Colonic mucosa (tissue), 4 donors: ENCODE measurements at regions not wholly inside any gene's neighbourhood (a gene's known extent, or its start where the extent isn't known, plus 50 kb on each side); places are given as distances from the start of the nearest gene placed in this dataset.

Experiments used
- DNase-seq: peaks from one replicate; pipeline ENCODE4 v3.0.0-alpha.2; 2020
- H3K27ac ChIP-seq: fragments of 200-600 bp; one replicate; pipeline ENCODE4 v1.8.0; 2021
- H3K27me3 ChIP-seq: fragments of 200-600 bp; one replicate; pipeline ENCODE4 v1.8.0; 2021
- H3K36me3 ChIP-seq: fragments of 200-600 bp; one replicate; pipeline ENCODE4 v1.8.0; 2021
- H3K4me1 ChIP-seq: fragments of 200-600 bp; one replicate; pipeline ENCODE4 v1.8.0; 2021; ENCODE audit warnings: mild to moderate bottlenecking
- H3K4me3 ChIP-seq: fragments of 200-600 bp; one replicate; pipeline ENCODE4 v1.8.0; 2021
- H3K9ac ChIP-seq, 2 donors: one replicate each; pipeline ENCODE4 v1.7.0; 2013; ENCODE audit warnings: control low read depth in 2 of 2, low read depth in 2 of 2, low read length in 2 of 2
- H3K9me3 ChIP-seq: fragments of 200-600 bp; one replicate; pipeline ENCODE4 v1.8.0; 2021
- intact Hi-C: fragments of 100-400 bp; cut with DNase I; formaldehyde crosslinking; loops from one replicate; pipeline ENCODE4 v1.14.1; 2022
- TF ChIP-seq, protein P1 (sequence below): fragments of 200-600 bp; IDR thresholded peaks from one replicate; pipeline ENCODE4 v1.8.0; 2022; ENCODE audit warnings: antibody characterized with exemption, mild to moderate bottlenecking
- donor health status: healthy.
- donor health status: DM: no; HTN: no; CAD: no.
- donor health status: DM: no; HTN: no; CAD: no.

DNA sequence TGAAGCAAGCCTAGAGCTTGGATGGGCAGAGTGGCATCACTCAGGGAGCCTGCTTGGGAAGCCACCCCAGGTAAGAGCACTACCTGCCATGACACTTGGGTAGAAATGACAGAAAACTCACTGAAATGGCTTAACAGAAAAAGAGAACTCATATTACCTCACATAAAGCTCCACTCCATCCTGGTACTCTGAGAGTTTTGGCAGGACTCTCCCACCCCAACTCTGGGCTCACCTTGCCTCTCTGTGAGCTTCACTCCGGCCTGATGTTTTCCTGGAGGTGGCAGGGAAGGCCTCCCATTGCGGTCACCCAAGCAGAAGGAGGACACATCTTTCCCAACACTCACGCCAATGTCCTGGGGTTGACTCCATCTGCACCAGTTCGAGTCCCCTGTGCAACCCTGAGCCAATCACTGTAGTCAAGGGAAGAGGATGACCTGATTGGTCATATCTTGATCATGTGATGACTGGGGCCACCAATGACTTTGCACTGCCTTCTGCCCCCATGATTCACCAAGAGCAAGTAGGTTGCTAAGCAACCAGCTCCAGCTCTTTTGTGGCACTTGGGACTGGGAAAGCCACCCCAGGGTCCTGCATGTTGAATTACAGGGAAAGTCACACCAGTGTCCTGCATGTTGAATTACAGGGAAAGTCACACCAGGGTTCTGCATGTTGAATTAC lies 446.1 kb upstream of the SULF2 start:
- Histone ChIP-seq H3K4me3 (no peak overlapping the region), H3K9me3 (no peaks in the 10 kb centered on the region), H3K9ac (no peak overlapping the region), H3K36me3 (no peaks in the 10 kb centered on the region), H3K27ac (no peak overlapping the region), H3K27me3 (no peaks in the 10 kb centered on the region), H3K4me1 (no peaks in the 10 kb centered on the region)
- no peak for DNase-seq
- TF ChIP-seq, protein P1, sequence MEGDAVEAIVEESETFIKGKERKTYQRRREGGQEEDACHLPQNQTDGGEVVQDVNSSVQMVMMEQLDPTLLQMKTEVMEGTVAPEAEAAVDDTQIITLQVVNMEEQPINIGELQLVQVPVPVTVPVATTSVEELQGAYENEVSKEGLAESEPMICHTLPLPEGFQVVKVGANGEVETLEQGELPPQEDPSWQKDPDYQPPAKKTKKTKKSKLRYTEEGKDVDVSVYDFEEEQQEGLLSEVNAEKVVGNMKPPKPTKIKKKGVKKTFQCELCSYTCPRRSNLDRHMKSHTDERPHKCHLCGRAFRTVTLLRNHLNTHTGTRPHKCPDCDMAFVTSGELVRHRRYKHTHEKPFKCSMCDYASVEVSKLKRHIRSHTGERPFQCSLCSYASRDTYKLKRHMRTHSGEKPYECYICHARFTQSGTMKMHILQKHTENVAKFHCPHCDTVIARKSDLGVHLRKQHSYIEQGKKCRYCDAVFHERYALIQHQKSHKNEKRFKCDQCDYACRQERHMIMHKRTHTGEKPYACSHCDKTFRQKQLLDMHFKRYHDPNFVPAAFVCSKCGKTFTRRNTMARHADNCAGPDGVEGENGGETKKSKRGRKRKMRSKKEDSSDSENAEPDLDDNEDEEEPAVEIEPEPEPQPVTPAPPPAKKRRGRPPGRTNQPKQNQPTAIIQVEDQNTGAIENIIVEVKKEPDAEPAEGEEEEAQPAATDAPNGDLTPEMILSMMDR = no peak
- intact Hi-C loops = no loop called here

DNA sequence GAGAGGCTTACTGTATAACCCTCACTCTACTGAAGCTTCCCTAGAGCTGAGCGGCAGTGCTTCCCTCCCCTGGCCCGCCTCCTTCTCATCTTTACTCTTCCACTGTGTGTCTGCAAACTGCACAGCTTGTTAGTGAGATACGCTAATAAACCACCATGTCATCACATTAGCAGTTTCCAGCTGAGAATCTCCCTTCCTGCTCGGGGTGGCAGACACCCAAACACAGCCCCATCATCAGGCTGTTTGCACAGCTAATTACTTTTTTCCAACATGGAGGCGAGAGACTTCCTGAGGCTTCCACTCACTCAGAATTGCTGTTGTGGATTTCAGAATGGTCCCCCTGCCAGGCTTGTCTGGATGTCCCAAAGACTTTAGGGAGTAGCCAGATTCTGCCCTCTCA lies 444.9 kb upstream of the SULF2 start:
- intact Hi-C loops = no loop called here
- H3K36me3 ChIP-seq = no peaks in the 10 kb centered on the region
- TF ChIP-seq, protein P1 = no peak
- H3K4me1 ChIP-seq = no peaks in the 10 kb centered on the region
- H3K9me3 ChIP-seq = no peaks in the 10 kb centered on the region
- H3K27ac ChIP-seq = no peak overlapping the region
- DNase-seq = no peak
- H3K4me3 ChIP-seq = no peak overlapping the region
- H3K27me3 ChIP-seq = no peaks in the 10 kb centered on the region
- no peak overlapping the region for H3K9ac ChIP-seq

DNA sequence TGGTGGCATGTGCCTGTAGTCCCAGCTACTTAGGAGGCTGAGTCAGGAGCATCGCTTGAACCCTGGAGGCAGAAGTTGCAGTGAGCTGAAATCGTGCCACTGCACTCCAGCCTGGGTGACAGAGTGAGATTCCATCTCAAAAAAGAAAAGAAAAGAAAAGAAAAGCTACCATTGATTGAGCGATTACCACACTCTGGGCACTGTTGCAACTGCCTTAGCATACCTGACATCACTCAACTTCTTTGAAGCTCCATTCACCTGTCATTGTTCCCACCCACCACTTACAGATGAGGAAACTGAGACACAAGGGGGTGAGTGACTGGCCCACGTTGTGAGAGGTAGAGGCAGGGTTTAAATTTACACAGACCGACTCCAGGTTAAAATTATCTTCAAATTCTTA lies 442.1 kb upstream of the SULF2 start:
- Histone ChIP-seq H3K4me3 (no peak overlapping the region), H3K9ac (no peak overlapping the region), H3K9me3 (no peaks in the 10 kb centered on the region), H3K27me3 (no peaks in the 10 kb centered on the region), H3K27ac (no peak overlapping the region), H3K4me1 (no peaks in the 10 kb centered on the region), H3K36me3 (no peaks in the 10 kb centered on the region)
- DNase-seq = no peak
- intact Hi-C loops = no loop called here
- TF ChIP-seq, protein P1 = no peak

DNA sequence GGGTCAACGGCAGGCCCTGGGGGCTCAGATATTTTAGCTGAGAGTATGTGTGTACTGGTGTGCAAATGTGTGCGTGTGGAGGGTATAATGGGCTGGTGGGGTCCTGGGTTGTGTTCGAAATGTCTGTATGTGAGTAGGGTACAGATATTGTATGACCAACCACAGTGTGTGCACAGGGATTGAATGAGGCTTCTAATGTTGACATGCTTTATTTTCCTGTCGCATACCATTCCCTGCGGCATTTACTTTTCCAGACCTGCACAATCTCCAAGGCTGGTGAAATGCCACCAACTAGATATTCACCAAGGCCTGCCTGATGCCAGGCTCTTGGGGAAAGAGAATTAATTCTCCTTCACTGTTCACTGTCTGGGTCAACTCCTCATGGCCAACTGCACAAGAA lies 441.4 kb upstream of the SULF2 start:
- H3K9me3 ChIP-seq = no peaks in the 10 kb centered on the region
- intact Hi-C loops = no loop called here
- DNase-seq = no peak
- no peaks in the 10 kb centered on the region for H3K4me1 ChIP-seq
- no peak overlapping the region for H3K4me3 ChIP-seq
- no peak overlapping the region for H3K9ac ChIP-seq
- H3K27ac ChIP-seq = no peak overlapping the region
- no peaks in the 10 kb centered on the region for H3K36me3 ChIP-seq
- no peaks in the 10 kb centered on the region for H3K27me3 ChIP-seq
- TF ChIP-seq, protein P1 = no peak

DNA sequence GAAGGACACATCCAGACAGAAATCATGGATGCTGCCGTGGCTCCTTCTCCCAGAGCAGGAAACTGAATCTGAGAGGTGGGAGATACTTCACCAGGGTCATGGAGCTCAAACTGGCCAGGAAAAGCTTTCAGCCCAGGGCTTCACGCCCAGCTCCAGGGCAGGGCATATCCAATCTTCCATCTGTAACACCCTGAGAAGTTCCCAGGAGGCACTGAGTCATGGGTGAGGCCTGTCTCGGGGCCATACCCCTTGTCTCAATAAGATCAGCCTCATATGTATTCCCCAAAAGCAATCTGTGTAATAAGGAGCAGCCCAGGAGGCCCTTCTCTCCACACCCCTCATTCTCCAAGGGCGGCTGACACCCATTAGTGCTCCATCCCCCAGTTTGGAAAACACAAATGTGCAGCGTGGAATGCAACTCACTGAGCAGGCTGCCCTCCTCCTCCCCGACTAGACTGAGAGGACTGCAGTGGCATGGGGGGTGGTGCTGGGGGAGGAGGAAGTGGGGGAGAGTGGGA lies 439.3 kb upstream of the SULF2 start:
- no peaks in the 10 kb centered on the region for H3K27me3 ChIP-seq
- intact Hi-C loops = no loop called here
- no peak for DNase-seq
- H3K9me3 ChIP-seq = no peaks in the 10 kb centered on the region
- H3K36me3 ChIP-seq = no peaks in the 10 kb centered on the region
- H3K9ac ChIP-seq = no peak overlapping the region
- H3K4me1 ChIP-seq = no peaks in the 10 kb centered on the region
- no peak overlapping the region for H3K4me3 ChIP-seq
- H3K27ac ChIP-seq = no peak overlapping the region
- TF ChIP-seq, protein P1 = no peak
